Lower leg skin (tissue), 3 donors: ENCODE measurements at regions not wholly inside any gene's neighbourhood (a gene's known extent, or its start where the extent isn't known, plus 50 kb on each side); places are given as distances from the start of the nearest gene placed in this dataset.

ENCODE experiments used
- CTCF ChIP-seq, 3 donors: fragments of 450-650 bp; IDR thresholded peaks; one replicate each; pipeline ENCODE4 v1.5.1; 2016; ENCODE audit warnings: antibody characterized with exemption in 3 of 3, mild to moderate bottlenecking in 3 of 3, moderate library complexity in 2 of 3
- POLR2A ChIP-seq, 2 donors: fragments of 450-650 bp; IDR thresholded peaks; one replicate each; pipeline ENCODE4 v1.6.1; 2016 to 2017; ENCODE audit warnings: antibody characterized with exemption in 2 of 2, mild to moderate bottlenecking in 1 of 2, moderate library complexity in 1 of 2

GRCh38 chr10:24054421-24054820, 154.5 kb upstream of the KIAA1217 start:
- TF ChIP-seq CTCF (IDR thresholded peaks at IDR 0.05) (no peak), POLR2A (IDR thresholded peaks at IDR 0.05) (no peak)
